Neural cell (in vitro differentiated cells): ENCODE measurements at regions not wholly inside any gene's neighbourhood (a gene's known extent, or its start where the extent isn't known, plus 50 kb on each side); places are given as distances from the start of the nearest gene placed in this dataset.

ENCODE experiments used
- H2AFZ ChIP-seq: fragments of 200-600, 300-800 bp; sonication (generic), shearing (Covaris generic); 2 replicates; pipeline ENCODE4 v1.6.0; 2014; ENCODE audit warnings: low read depth, mild to moderate bottlenecking, antibody characterized with exemption, low read length, moderate library complexity
- H3F3A ChIP-seq: fragments of 200-600 bp; shearing (Covaris generic); 2 replicates; pipeline ENCODE4 v1.6.1; 2016; ENCODE audit warnings: mild to moderate bottlenecking, moderate library complexity, mixed read lengths, antibody characterized with exemption, low read length; ENCODE audit not compliant: insufficient read depth, poor library complexity, severe bottlenecking
- H3K27ac ChIP-seq: fragments of 200-600, 300-800 bp; sonication (generic), shearing (Covaris generic); 2 replicates; pipeline ENCODE4 v1.5.1; 2014; ENCODE audit warnings: mild to moderate bottlenecking, low read length, moderate library complexity
- H3K27me3 ChIP-seq: fragments of 300-800, 200-600 bp; sonication (generic), shearing (Covaris generic); 2 replicates; pipeline ENCODE4 v1.6.0; 2014; ENCODE audit warnings: mild to moderate bottlenecking, low read depth, low read length, moderate library complexity; ENCODE audit not compliant: insufficient read depth
- H3K36me3 ChIP-seq: fragments of 300-800, 200-600 bp; sonication (generic), shearing (Covaris generic); 2 replicates; pipeline ENCODE4 v1.5.1; 2014; ENCODE audit warnings: mild to moderate bottlenecking, antibody characterized with exemption, low read length, moderate library complexity; ENCODE audit not compliant: insufficient read depth
- H3K4me2 ChIP-seq: fragments of 300-800, 200-600 bp; sonication (generic), shearing (Covaris generic); 2 replicates; pipeline ENCODE4 v1.6.0; 2014; ENCODE audit warnings: mild to moderate bottlenecking, low read length
- H3K4me3 ChIP-seq: fragments of 300-800, 200-600 bp; sonication (generic), shearing (Covaris generic); 2 replicates; pipeline ENCODE4 v1.5.1; 2014; ENCODE audit warnings: mild to moderate bottlenecking, low read length, moderate library complexity
- H3K79me2 ChIP-seq: fragments of 200-600 bp; shearing (Covaris generic); replicated peaks from 2 replicates; pipeline ENCODE4 v1.6.0; 2014; ENCODE audit warnings: mild to moderate bottlenecking, low read length, moderate library complexity; ENCODE audit not compliant: insufficient read depth
- H3K9ac ChIP-seq: fragments of 300-800, 200-600 bp; sonication (generic), shearing (Covaris generic); 2 replicates; pipeline ENCODE4 v1.6.1; 2016; ENCODE audit warnings: mild to moderate bottlenecking, low read length, mixed read lengths
- H3K9me2 ChIP-seq: fragments of 200-600 bp; shearing (Covaris generic); 2 replicates; pipeline ENCODE4 v1.6.1; 2016; ENCODE audit warnings: mild to moderate bottlenecking, low read length, mixed read lengths; ENCODE audit not compliant: insufficient read depth
- H3K9me3 ChIP-seq: fragments of 200-600, 300-800 bp; sonication (generic), shearing (Covaris generic); 2 replicates; pipeline ENCODE4 v1.6.1; 2016; ENCODE audit warnings: mild to moderate bottlenecking, mixed run types, low read length, moderate library complexity, mixed read lengths
- H4K20me1 ChIP-seq: fragments of 200-600 bp; shearing (Covaris generic); 2 replicates; pipeline ENCODE4 v1.6.1; 2016; ENCODE audit warnings: mild to moderate bottlenecking, mixed run types; ENCODE audit not compliant: insufficient read depth
- EP300 ChIP-seq: fragments of 450-650 bp; conservative IDR thresholded peaks from 2 replicates; pipeline ENCODE4 v1.6.1; 2014; ENCODE audit warnings: antibody characterized with exemption, mild to moderate bottlenecking, moderate library complexity; ENCODE audit not compliant: poor library complexity, severe bottlenecking
- EZH2 ChIP-seq: fragments of 200-600, 300-800 bp; shearing (Covaris generic), sonication (generic); IDR thresholded peaks from 2 replicates; pipeline ENCODE4 v1.6.1; 2014; ENCODE audit warnings: antibody characterized with exemption, low read length, borderline replicate concordance, mild to moderate bottlenecking; ENCODE audit not compliant: insufficient read depth, poor library complexity, severe bottlenecking
- MXI1 ChIP-seq: fragments of 450-650 bp; conservative IDR thresholded peaks from 2 replicates; pipeline ENCODE4 v1.6.1; 2014; ENCODE audit warnings: antibody characterized with exemption, mild to moderate bottlenecking; ENCODE audit not compliant: poor library complexity, severe bottlenecking
- POLR2AphosphoS5 ChIP-seq: IDR thresholded peaks from 2 replicates; pipeline ENCODE4 v1.6.1; 2012
- RAD21 ChIP-seq: fragments of 450-650 bp; conservative IDR thresholded peaks from 2 replicates; pipeline ENCODE4 v1.6.1; 2014; ENCODE audit warnings: antibody characterized with exemption, mild to moderate bottlenecking, moderate library complexity
- REST ChIP-seq: IDR thresholded peaks from 2 replicates; pipeline ENCODE4 v1.6.1; 2012; ENCODE audit warnings: borderline replicate concordance
- SMC3 ChIP-seq: fragments of 450-650 bp; conservative IDR thresholded peaks from 2 replicates; pipeline ENCODE4 v1.6.1; 2014; ENCODE audit warnings: antibody characterized with exemption, mild to moderate bottlenecking, moderate library complexity; ENCODE audit not compliant: poor library complexity
- TAF1 ChIP-seq: IDR thresholded peaks from 2 replicates; pipeline ENCODE4 v1.6.1; 2012; ENCODE audit warnings: low read depth
- TF ChIP-seq, protein P1 (sequence below): fragments of 450-650 bp; IDR thresholded peaks from 2 replicates; pipeline ENCODE4 v1.5.1; 2014; ENCODE audit warnings: antibody characterized with exemption, mild to moderate bottlenecking, moderate library complexity; ENCODE audit not compliant: poor library complexity, severe bottlenecking

- Histone ChIP-seq H3K4me2 (no peak overlapping the region), H2AFZ (no peak overlapping the region)
- TF ChIP-seq POLR2AphosphoS5: no peak
- no peak for TF ChIP-seq REST
- no peak for TF ChIP-seq MXI1
- no peak for TF ChIP-seq RAD21
- TF ChIP-seq EP300: no peak
- TF ChIP-seq, protein P1, sequence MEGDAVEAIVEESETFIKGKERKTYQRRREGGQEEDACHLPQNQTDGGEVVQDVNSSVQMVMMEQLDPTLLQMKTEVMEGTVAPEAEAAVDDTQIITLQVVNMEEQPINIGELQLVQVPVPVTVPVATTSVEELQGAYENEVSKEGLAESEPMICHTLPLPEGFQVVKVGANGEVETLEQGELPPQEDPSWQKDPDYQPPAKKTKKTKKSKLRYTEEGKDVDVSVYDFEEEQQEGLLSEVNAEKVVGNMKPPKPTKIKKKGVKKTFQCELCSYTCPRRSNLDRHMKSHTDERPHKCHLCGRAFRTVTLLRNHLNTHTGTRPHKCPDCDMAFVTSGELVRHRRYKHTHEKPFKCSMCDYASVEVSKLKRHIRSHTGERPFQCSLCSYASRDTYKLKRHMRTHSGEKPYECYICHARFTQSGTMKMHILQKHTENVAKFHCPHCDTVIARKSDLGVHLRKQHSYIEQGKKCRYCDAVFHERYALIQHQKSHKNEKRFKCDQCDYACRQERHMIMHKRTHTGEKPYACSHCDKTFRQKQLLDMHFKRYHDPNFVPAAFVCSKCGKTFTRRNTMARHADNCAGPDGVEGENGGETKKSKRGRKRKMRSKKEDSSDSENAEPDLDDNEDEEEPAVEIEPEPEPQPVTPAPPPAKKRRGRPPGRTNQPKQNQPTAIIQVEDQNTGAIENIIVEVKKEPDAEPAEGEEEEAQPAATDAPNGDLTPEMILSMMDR: no peak
- no peak for TF ChIP-seq EZH2
- TF ChIP-seq SMC3: no peak
- no peak for TF ChIP-seq TAF1
Measured at GRCh38 chr2:81767187-81767912, 1462.8 kb upstream of the LRRTM1 start.

DNA sequence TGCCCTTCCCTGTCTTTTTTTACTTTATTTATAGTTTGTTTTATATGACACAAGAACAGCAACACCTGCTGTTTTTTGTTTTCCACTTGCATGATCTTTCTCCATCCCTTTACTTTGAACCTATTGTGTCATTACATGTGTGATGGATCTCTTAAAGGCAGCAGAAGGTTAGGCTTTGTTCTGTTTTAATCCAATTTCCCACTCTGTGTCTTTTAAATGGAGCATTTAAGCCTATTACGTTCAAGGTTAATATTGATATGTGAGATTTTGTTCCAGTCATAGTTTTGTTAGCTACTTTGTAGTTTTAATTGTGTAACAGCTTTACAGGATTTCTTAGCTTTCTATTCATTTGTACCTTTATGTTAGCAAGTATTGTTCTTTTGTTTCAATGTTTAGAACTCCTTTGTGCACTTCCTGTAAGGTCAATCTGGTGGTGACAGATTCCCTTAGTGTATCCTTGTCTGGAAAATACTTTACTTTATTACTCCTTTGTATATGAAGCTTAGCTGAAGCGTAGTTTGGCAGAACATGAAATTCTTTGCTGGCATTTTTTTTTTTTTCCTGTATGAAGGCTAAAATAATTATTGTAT is 1443.0 kb upstream of the LRRTM1 start:
- no peak for TF ChIP-seq POLR2AphosphoS5
- no peak for TF ChIP-seq REST
- no peak for TF ChIP-seq SMC3
- TF ChIP-seq EP300: no peak
- no peak for TF ChIP-seq MXI1
- TF ChIP-seq, protein P1: no peak
- no peak for TF ChIP-seq TAF1
- TF ChIP-seq RAD21: no peak
- no peak for TF ChIP-seq EZH2
- no peaks in the 10 kb centered on the region for H3K27me3 ChIP-seq
- no peak overlapping the region for H3K27ac ChIP-seq
- H3K9me3 ChIP-seq: peaks cover 6% of the 10 kb centered on the region
- no peak overlapping the region for H3K4me2 ChIP-seq
- no peaks in the 10 kb centered on the region for H4K20me1 ChIP-seq
- H3K9ac ChIP-seq: no peak overlapping the region
- no peaks in the 10 kb centered on the region for H3K9me2 ChIP-seq
- H3K79me2 ChIP-seq: no peaks in the 10 kb centered on the region
- no peak overlapping the region for H2AFZ ChIP-seq
- H3K36me3 ChIP-seq: no peaks in the 10 kb centered on the region
- no peaks in the 10 kb centered on the region for H3F3A ChIP-seq
- no peak overlapping the region for H3K4me3 ChIP-seq

More at GRCh38 chr2:81767187-81767912, 1462.8 kb upstream of the LRRTM1 start:
- no peaks in the 10 kb centered on the region for H4K20me1 ChIP-seq
- no peak overlapping the region for H3K4me3 ChIP-seq
- H3K9me3 ChIP-seq: no peaks in the 10 kb centered on the region
- H3K79me2 ChIP-seq: no peaks in the 10 kb centered on the region
- H3K27ac ChIP-seq: no peak overlapping the region
- H3K9ac ChIP-seq: no peak overlapping the region
- no peaks in the 10 kb centered on the region for H3F3A ChIP-seq
- no peaks in the 10 kb centered on the region for H3K9me2 ChIP-seq
- no peaks in the 10 kb centered on the region for H3K27me3 ChIP-seq
- H3K36me3 ChIP-seq: no peaks in the 10 kb centered on the region
